HG03571 (cell line): ENCODE measurements at regions not wholly inside any gene's neighbourhood (a gene's known extent, or its start where the extent isn't known, plus 50 kb on each side); places are given as distances from the start of the nearest gene placed in this dataset.
"Not testable (repeated sequence)": the region's sequence is repeated elsewhere in the genome, so short reads cannot be mapped to it uniquely, and the experiment has no call there.

ENCODE experiments used
- ATAC-seq: cut with Tn5 transposase; IDR thresholded peaks from one replicate; pipeline ENCODE4 v1.9.1; 2021; ENCODE audit not compliant: unreplicated experiment

DNA sequence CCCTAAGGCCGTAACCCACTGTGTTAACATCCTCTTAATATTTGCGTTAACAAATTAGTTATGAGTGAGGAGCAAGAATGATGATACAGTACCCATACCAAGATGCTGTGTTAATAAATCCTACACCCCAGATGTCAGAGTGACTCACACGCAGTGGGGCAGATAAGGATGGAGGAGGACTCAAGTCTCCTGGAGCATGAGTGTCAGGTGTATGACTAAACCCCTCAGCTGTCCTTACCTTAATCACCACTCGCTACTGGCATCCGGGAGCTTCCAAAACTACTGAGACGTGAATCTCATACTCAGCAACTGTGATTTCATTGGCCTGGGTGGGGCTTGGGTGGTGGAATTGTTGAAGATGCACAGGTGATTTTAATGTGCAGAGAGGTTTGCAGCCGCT is 131.3 kb upstream of the MTHFD1L start:
- ATAC-seq = no peak

GRCh38 chr6:150735341-150735851 is 130.1 kb upstream of the MTHFD1L start:
- ATAC-seq = no peak

- ATAC-seq = no peak
Observed at GRCh38 chr6:150738092-150738629, 127.3 kb upstream of the MTHFD1L start.

DNA sequence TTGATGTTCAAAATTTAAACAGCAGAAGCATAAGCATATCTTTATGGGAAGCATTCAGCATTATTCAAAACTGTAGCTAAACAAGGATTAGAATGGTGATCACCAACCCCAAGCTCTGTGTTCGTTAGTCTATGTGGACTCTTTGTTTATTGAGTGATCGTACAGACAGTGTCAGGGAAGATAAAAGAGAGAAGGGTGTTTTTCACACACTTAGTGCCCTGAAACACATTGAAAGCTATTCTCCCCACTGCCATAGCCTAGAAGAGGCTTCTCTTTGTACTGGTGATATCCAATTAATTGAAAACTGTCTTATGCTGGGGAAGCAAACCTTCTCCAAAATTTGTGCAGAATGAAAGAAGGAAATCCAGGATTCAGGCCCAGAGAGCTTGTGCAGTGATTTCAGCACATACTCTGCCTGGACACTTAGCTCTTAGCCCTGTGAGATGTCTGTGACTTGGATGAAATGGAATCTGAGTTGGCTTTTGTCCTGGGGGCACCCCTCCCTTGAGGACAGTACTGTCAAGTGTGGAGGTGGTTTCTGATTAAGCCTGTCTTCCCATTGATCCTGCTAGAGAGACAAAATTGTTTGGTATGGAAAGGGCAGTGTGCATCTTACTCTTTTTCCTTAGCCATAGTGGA is 125.7 kb upstream of the MTHFD1L start:
- ATAC-seq = no peak

DNA sequence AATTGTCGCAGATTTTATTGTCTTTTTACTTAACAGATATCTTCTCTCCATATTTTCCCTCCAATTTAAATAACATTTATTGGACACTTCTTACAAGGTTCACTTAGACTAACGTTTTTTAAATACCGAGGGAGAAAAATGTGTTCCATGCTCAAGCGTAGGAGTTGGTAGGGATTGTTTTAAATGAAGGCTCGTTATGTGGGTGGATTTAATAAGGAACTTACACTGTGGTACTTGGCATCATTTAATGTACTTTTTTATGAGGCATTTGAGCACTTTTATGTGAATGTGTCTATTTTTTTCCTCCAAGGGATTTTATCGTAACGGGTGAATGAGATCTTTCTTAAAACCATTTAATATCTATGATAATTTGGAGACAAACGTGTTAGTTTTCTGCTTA is 125.0 kb upstream of the MTHFD1L start:
- no peak for ATAC-seq

GRCh38 chr6:150741633-150742200 is 123.8 kb upstream of the MTHFD1L start:
- ATAC-seq = no peak

GRCh38 chr6:150744522-150745260 is 120.8 kb upstream of the MTHFD1L start:
- ATAC-seq = no peak

DNA sequence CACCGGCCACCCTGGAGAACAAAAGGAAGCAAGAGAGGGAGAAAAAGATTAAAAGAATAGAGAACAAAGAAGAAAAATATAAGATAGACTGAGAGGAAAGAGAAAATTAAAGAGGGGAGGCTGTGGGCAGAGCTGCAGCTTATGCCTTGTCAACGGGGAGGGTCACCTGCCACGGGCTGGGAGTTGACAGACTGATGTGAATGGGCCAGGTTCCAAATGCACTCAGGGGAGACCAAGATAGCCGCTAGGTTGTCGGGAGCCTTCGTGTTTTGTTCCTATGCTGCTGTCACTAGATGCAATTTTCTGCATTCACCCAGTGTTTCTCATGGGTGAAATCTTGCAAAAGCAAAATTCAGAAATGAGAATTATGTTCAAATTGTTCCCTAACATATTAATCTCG is 119.6 kb upstream of the MTHFD1L start:
- no peak for ATAC-seq

DNA sequence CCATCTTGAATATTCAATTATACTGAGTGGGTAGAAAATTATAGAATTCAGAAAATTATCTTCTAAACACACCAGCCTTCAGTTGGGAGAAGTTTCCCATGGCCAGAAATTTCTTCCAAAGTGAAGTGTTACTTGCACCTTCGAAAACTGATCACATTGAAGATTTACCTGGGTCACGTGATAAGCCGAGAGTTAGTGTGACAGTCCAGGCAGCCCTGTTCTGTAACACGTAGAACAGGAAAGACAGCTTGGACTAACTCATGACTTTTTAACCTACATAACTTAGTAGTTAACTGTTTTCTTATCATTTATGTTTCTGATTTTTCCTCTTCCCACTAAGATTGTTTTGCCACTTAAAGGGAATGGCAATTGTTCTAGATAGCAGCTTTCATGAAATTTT is 118.3 kb upstream of the MTHFD1L start:
- no peak for ATAC-seq

GRCh38 chr6:150749091-150749670 is 116.3 kb upstream of the MTHFD1L start:
- no peak for ATAC-seq

GRCh38 chr6:150751296-150751695 is 114.2 kb upstream of the MTHFD1L start:
- ATAC-seq = no peak

DNA sequence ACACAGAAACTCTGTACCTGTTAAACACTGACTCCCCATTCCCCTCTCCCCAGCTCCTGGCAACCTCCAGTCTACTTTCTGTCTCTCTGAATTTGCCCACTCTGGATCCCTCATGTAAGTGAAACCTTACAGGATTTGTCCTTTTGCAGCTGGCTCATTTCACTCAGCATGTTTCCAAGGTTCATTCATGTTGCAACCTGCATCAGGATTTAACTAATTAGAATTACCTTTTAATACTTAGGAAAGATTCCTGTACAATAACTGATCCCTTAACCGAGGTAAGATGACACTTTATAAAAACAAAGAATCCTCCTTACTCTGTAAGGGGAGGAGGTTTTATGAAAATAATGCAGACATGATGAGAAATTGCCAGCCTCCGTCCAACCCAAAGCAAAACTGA is 113.1 kb upstream of the MTHFD1L start:
- ATAC-seq = no peak

DNA sequence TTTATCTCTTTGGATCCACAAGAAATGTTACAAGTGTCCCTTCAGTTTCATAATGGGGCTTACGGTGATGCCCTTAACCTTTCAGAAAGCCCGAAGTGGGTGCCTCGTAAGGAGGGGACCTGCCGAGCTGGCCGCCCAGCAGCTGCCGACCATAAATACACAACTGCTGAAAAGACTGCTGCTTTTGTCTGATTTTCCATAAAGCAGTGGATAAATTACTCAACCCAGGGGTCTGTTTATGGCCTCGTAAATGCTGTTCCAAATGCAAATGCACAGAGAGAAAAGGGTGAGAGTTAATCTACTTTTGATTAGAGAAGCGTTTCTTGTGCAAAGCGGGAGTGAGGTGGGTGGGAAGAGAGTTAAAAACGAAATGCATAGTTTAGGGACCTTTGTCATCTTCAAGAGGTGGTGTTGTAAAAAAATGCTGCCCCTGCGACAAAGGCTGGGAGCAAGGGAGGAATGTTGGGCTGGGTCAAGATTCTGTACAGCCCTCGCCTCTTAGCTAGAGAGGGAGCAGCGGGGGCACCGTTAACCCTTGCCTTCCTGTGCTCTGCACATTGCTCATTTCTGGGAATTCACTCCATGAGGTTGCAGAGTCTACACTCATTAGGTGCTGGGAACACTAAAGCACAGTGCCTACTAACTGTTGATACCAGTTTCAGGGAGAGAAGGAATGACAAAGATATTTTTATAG is 112.0 kb upstream of the MTHFD1L start:
- ATAC-seq = no peak

DNA sequence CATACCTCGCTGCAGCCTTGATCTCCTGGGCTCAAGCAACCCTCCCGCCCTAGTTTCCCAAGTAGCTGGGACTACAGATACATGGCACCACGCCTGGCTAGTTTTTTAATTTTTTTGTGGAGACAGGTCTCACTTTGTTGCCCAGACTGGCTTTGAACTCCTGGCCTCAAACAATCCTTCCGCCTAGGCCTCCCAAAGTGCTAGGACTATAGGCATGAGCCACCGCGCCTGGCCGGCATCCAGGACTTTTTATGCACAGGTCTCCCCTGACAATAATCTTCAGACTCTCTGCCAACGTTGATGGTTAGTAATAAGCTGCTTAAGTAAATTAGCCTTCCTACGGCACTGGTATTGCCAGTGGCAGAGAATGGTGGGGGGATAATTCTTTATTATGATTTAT is 110.5 kb upstream of the MTHFD1L start:
- no peak for ATAC-seq

DNA sequence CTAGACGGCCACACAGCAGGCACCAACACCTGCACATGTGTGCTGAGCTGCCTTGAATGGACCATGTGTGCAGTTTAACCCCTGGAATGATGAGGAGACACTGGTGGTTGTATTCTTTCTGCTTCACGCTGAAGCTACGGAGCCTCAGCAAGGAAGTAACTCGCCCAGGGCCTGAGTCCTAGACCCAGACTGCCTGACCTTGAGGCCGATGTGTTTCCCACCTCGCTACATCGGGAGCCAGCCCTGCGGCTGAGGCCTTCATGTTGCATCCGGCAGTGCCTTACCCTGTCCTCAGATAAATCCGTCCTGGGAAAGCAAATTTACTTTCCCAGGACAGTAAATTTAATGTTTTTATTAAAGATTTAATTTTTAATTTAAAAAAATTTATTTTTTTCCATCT is 110.0 kb upstream of the MTHFD1L start:
- no peak for ATAC-seq

DNA sequence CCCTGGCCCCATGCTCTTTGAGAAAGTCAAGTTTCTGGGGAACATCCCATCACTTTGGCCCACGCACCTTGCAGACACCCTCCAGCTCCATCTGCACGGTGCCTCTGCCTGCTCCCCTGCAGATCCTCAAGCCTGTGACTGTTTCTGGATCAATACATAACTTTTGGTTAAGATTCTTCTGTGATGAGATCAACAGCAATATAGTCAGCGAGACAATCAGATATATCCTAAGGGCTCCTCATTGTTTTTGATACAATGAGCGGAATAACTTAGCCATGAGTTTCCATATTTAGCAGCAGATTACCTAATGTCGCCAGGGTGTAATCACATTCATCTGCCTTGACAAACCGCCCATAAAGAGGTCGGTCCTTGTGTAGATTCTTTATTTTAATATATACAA is 109.3 kb upstream of the MTHFD1L start:
- no peak for ATAC-seq

DNA sequence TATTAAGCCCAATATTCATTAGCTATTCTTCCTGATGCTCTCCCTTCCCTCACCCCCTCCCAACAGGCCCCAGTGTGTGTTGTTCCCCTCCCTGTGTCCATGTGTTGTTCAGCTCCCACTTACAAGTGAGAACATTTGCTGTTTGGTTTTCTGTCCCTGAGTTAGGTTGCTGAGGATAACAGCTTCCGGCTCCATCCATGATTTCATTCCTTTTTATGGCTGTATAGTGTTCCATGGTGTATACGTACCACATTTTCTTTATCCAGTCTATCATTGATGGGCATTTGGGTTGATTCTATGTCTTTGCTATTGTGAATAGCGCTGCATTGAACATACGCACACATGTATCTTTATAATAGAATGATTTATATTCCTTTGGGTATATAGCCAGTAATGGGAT is 107.7 kb upstream of the MTHFD1L start:
- ATAC-seq = not testable (repeated sequence)

DNA sequence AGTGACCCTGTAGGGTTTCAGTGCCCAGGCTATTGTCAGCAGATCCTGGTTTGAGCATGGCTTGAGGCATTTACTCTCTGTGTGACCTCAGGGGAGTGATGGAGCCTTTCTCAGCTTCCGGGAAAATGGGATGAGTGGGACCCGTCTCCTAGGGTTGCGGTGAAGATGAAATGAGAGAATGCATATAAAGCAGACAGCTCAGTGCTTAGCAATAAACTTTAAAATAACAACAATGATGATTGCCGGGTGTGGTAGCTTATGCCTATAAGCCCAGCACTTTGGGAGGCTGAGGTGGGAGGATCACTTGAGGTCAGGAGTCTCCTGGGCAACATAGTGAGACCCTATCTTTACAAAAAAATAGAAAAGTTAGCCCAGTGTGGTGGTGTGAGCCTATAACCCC is 106.0 kb upstream of the MTHFD1L start:
- ATAC-seq = no peak

DNA sequence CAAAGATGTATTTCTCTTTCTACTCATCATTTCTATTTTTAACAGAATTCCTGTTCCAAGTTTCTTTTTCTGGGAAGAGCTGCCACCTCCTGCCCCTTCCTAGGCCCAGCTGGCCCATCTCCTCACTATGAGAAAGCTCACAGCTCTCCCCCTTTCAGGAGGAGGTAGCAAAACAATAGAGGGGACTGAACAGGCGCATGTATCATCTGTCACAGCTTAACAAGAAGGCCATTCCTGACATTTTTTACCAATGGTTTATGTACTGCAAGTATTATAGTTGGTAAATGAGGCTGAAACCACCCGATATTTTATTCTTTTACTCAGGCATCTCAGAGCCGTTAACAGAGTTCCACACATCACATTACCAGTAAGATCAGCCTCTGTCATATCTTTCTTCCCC is 103.7 kb upstream of the MTHFD1L start:
- ATAC-seq = no peak

- ATAC-seq = no peak
Observed at GRCh38 chr6:150764334-150765066, 101.0 kb upstream of the MTHFD1L start.
